Suprapubic skin (tissue), 4 donors: ENCODE measurements at regions not wholly inside any gene's neighbourhood (a gene's known extent, or its start where the extent isn't known, plus 50 kb on each side); places are given as distances from the start of the nearest gene placed in this dataset.
A peak's percentile ranks its signal among the peaks of the same experiment; 100 is the strongest.

Source experiments
- DNase-seq, 2 donors: peaks; one replicate each; pipeline ENCODE4 v3.0.0-alpha.2; 2019; ENCODE audit warnings: low spot score in 2 of 2
- H3K27ac ChIP-seq: fragments of 200-600 bp; sonication (generic); one replicate; pipeline ENCODE4 v1.5.1; 2019
- H3K27me3 ChIP-seq: fragments of 200-600 bp; sonication (generic); one replicate; pipeline ENCODE4 v1.5.1; 2019
- H3K36me3 ChIP-seq: fragments of 200-600 bp; sonication (generic); one replicate; pipeline ENCODE4 v1.5.1; 2019
- H3K4me1 ChIP-seq: fragments of 200-600 bp; sonication (generic); one replicate; pipeline ENCODE4 v1.5.1; 2019
- H3K4me3 ChIP-seq: fragments of 200-600 bp; sonication (generic); one replicate; pipeline ENCODE4 v1.5.1; 2019; ENCODE audit warnings: mild to moderate bottlenecking
- H3K9me3 ChIP-seq: fragments of 200-600 bp; sonication (generic); one replicate; pipeline ENCODE4 v1.5.1; 2019
- EP300 ChIP-seq: sonication (generic); formaldehyde crosslinking; IDR thresholded peaks from one replicate; pipeline ENCODE4 v1.6.1; 2017; ENCODE audit warnings: antibody characterized with exemption
- POLR2A ChIP-seq, 2 donors: fragments of 450-650 bp; IDR thresholded peaks; one replicate each; pipeline ENCODE4 v1.6.1; 2017; ENCODE audit warnings: antibody characterized with exemption in 2 of 2, mild to moderate bottlenecking in 2 of 2, moderate library complexity in 2 of 2
- POLR2AphosphoS5 ChIP-seq, 3 donors: sonication (generic); formaldehyde crosslinking; IDR thresholded peaks; one replicate each; pipeline ENCODE4 v1.6.1; 2017; ENCODE audit warnings: antibody characterized with exemption in 3 of 3
- WGBS: methylation state at CpG from one replicate; pipeline ENCODE4 v1.1.5; 2018; 5-methylcytosine and 5-hydroxymethylcytosine counted together
- TF ChIP-seq, protein P1 (sequence below), 2 donors: fragments of 200-600 bp in 1 of 2; fragments of 450-650 bp in 1 of 2; sonication (generic) in 1 of 2; IDR thresholded peaks; one replicate each; pipeline ENCODE4 v1.5.1; 2016 to 2019; ENCODE audit warnings: antibody characterized with exemption in 2 of 2, mild to moderate bottlenecking in 1 of 2, moderate library complexity in 1 of 2

DNA sequence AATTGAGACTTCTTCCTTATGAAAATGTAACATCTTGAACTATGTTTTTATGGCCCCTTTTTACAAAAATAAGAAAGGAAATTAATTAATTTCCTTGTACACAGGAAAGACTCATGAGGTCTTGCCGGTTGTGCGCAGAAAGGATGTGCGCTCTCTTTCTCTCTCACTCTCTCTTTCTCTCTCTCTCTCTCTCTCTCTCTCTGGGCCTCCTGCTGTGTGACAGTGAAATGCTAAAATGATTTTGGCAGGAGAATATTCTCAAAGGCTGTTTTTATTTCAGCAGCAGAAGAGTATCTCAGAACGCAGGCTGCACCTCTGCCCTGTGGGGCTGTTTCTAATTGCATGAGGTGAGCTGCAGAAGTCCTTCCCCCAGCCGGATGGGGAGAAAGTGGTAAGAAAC is 349.0 kb downstream of the MID1IP1 start:
- no peak for DNase-seq
- no peak overlapping the region for H3K27ac ChIP-seq
- 65% methylated on average over 5 of the region's 5 CpGs for WGBS
- no peaks in the 10 kb centered on the region for H3K4me1 ChIP-seq
- H3K9me3 ChIP-seq = no peaks in the 10 kb centered on the region
- no peak for TF ChIP-seq POLR2AphosphoS5 (IDR thresholded peaks at IDR 0.05)
- TF ChIP-seq POLR2A (IDR thresholded peaks at IDR 0.05) = no peak
- TF ChIP-seq, protein P1, sequence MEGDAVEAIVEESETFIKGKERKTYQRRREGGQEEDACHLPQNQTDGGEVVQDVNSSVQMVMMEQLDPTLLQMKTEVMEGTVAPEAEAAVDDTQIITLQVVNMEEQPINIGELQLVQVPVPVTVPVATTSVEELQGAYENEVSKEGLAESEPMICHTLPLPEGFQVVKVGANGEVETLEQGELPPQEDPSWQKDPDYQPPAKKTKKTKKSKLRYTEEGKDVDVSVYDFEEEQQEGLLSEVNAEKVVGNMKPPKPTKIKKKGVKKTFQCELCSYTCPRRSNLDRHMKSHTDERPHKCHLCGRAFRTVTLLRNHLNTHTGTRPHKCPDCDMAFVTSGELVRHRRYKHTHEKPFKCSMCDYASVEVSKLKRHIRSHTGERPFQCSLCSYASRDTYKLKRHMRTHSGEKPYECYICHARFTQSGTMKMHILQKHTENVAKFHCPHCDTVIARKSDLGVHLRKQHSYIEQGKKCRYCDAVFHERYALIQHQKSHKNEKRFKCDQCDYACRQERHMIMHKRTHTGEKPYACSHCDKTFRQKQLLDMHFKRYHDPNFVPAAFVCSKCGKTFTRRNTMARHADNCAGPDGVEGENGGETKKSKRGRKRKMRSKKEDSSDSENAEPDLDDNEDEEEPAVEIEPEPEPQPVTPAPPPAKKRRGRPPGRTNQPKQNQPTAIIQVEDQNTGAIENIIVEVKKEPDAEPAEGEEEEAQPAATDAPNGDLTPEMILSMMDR (IDR thresholded peaks at IDR 0.05) = no peak
- TF ChIP-seq EP300 = no peak
- H3K36me3 ChIP-seq = no peaks in the 10 kb centered on the region
- no peaks in the 10 kb centered on the region for H3K27me3 ChIP-seq
- H3K4me3 ChIP-seq = no peak overlapping the region

DNA sequence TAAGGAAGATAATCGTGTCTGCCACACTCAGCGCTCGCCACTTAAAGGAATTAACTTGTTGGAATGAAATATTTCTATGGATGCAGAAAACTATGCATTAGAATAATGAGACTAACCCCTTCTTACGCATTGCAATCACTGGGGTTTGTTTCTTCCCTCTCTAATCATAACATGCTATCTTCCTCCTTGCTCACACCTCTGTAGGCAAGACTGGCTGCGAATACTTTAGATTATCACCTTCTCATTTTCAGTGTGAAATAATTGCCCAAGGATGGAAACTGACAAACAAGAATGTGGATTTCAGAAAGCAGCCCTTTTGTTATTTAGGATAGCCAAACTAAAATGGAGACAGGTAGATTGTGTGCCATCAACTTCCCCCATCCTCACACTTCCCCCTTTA is 349.4 kb downstream of the MID1IP1 start:
- H3K27me3 ChIP-seq = no peaks in the 10 kb centered on the region
- DNase-seq = no peak
- 75% methylated on average over 5 of the region's 5 CpGs for WGBS
- no peak overlapping the region for H3K4me3 ChIP-seq
- H3K27ac ChIP-seq = no peak overlapping the region
- H3K36me3 ChIP-seq = no peaks in the 10 kb centered on the region
- no peaks in the 10 kb centered on the region for H3K9me3 ChIP-seq
- TF ChIP-seq POLR2A (IDR thresholded peaks at IDR 0.05) = no peak
- no peak for TF ChIP-seq EP300
- no peak for TF ChIP-seq POLR2AphosphoS5 (IDR thresholded peaks at IDR 0.05)
- TF ChIP-seq, protein P1 (IDR thresholded peaks at IDR 0.05) = no peak
- H3K4me1 ChIP-seq = no peaks in the 10 kb centered on the region

DNA sequence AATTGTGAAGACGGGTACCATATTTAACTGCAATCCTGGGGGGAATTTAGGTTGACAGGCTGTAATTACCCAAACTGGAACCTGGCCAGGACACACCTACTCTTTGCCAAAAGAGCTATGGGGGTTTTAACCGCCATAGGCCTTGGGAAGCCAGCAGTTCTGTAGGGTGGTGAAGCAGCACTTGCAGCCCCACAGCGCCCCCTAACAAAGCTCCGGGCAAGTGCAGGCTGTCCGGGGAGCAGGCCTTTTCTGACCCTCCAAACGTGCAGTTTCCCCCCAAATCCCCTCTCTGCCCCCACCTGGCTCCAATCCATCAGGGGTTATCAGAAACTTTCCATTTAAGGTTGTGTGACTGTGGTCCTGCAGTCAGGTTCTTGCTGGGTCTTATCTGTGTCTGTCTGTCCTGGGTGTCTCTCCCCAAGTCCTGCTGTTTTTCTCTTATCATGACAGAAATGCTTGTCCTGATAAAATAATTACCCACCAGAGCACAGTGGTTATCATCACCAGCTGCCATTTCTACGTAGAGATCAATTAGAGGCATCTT is 350.9 kb downstream of the MID1IP1 start:
- peak in 1 of 2 donors; percentile 76 for DNase-seq
- no peak overlapping the region for H3K4me3 ChIP-seq
- TF ChIP-seq, protein P1 (IDR thresholded peaks at IDR 0.05) = peak in 1 of 2 donors; percentile 36
- TF ChIP-seq EP300 = no peak
- H3K36me3 ChIP-seq = no peaks in the 10 kb centered on the region
- 53% methylated on average over 7 of the region's 7 CpGs for WGBS
- H3K9me3 ChIP-seq = no peaks in the 10 kb centered on the region
- no peaks in the 10 kb centered on the region for H3K4me1 ChIP-seq
- no peaks in the 10 kb centered on the region for H3K27me3 ChIP-seq
- H3K27ac ChIP-seq = no peak overlapping the region

DNA sequence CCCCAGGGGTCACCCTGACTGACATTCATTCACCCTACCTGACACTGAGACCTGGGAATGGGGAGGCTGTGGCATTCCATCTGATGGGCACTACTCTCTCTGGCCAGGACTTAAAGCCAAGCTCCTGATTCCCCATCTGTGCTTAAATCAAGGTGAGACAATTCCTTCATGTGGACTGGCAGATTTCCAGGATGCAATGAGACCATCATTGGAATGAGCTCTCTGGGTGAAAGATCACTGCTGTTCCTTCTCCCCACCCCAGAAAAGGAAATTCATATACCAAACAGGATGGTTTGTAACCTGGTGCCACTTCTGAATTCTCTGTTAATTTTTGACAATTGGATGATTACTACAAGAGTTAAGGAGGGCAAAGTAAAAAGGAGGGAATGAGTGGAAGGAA is 354.8 kb downstream of the MID1IP1 start:
- no peak for DNase-seq
- no peaks in the 10 kb centered on the region for H3K9me3 ChIP-seq
- H3K4me3 ChIP-seq = no peak overlapping the region
- no peak overlapping the region for H3K27ac ChIP-seq
- no peaks in the 10 kb centered on the region for H3K36me3 ChIP-seq
- no peaks in the 10 kb centered on the region for H3K27me3 ChIP-seq
- TF ChIP-seq, protein P1 (IDR thresholded peaks at IDR 0.05) = no peak
- TF ChIP-seq POLR2AphosphoS5 (IDR thresholded peaks at IDR 0.05) (no peak), POLR2A (IDR thresholded peaks at IDR 0.05) (no peak), EP300 (no peak)
- H3K4me1 ChIP-seq = no peaks in the 10 kb centered on the region

DNA sequence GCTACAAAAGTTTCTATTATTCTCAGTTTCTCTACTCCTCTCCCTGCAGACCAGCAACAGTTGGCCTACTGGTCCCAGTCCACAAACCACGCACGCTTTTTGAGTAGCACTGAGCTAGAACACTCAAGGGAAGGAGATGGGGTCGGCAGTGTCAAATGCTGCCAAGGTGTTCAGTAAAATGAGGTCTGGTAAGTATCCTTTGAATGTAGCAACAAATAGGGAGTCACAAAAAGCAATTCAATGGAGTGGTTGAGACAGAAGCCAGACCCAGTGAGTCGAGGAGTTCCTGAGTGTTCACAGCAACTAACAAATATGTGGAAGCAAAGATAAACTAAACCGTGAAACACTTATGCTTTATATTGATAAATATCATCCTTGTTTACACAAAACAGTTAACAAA is 355.7 kb downstream of the MID1IP1 start:
- no peak for DNase-seq
- Histone ChIP-seq H3K36me3 (no peaks in the 10 kb centered on the region), H3K27ac (no peak overlapping the region), H3K9me3 (no peaks in the 10 kb centered on the region), H3K4me1 (peaks cover 9% of the 10 kb centered on the region), H3K4me3 (no peak overlapping the region), H3K27me3 (no peaks in the 10 kb centered on the region)
- WGBS = 61% methylated on average over 5 of the region's 5 CpGs
- TF ChIP-seq POLR2A (IDR thresholded peaks at IDR 0.05) = no peak
- TF ChIP-seq, protein P1 (IDR thresholded peaks at IDR 0.05) = no peak
- TF ChIP-seq EP300 = no peak
- TF ChIP-seq POLR2AphosphoS5 (IDR thresholded peaks at IDR 0.05) = no peak
